AG10803 (cell line): ENCODE measurements at regions not wholly inside any gene's neighbourhood (a gene's known extent, or its start where the extent isn't known, plus 50 kb on each side); places are given as distances from the start of the nearest gene placed in this dataset.

Experiments used
- DNase-seq: peaks from one replicate; pipeline ENCODE4 v3.0.0; 2010; ENCODE audit warnings: low read depth
- H3K4me3 ChIP-seq: 2 replicates; pipeline ENCODE4 v1.5.1; 2011; ENCODE audit warnings: mild to moderate bottlenecking, low read length, control low read depth
- CTCF ChIP-seq: conservative IDR thresholded peaks from 2 replicates; pipeline ENCODE4 v1.5.1; 2011; ENCODE audit warnings: mild to moderate bottlenecking, low read length, control low read depth, inconsistent platforms

DNA sequence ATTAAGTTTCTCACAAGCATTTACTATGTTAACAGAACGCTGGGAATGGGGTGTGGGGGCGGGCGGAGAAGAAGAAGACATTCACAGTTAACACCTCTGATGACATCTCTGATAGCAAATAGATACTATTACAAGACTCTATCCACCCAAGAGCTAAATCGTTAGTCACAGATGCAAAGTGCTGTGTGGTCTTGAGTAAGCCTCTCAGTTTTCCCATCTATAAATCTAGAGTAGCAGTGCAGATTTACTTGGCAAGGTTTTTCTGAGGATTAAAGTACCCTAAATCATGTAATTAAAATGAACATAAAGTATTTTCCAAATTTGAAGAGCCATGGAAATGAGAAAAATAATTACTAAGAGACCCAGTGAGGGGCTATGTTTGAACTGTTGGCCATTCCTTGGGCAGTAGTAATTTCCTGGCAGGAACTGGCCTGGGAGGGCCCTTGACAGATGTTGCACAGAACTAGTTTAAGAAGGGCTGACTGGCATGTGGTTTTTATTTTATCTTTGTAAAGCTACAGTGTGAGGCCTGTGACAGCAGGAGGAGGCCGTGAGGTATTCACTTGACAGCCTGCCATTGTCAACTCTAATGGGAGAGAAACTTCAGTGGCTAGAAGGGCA, 58.7 kb upstream of the APOBEC4 start:
- DNase-seq, result peak; percentile 87
- H3K4me3 ChIP-seq, result no peak overlapping the region
- TF ChIP-seq CTCF, result peak; percentile 33

DNA sequence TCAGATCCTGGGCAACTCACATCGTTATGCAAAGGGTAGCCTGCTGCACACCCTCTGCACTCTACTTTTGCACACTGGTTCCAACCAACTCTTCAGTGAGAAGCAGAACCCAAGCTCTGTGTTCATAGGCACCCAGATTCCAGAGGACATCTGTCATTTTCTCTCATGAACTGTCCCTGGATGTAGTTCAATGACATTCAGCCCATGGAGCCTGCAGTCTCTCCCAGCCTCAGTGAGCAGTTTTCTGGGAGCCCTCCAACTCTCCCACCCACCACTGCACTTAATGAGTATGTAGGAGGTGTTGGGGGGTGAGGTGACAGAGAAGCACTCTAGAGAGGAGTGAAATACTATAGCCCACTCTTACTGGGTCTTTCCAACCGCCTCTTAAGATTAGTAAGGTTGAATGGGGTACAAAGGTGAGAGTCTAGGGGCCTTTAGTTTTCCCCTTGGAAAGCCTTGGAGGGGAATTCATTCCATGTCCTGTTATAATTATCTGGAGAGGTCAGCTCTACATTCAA, 58.1 kb upstream of the APOBEC4 start:
- no peak overlapping the region for H3K4me3 ChIP-seq
- no peak for TF ChIP-seq CTCF
- DNase-seq, result no peak

DNA sequence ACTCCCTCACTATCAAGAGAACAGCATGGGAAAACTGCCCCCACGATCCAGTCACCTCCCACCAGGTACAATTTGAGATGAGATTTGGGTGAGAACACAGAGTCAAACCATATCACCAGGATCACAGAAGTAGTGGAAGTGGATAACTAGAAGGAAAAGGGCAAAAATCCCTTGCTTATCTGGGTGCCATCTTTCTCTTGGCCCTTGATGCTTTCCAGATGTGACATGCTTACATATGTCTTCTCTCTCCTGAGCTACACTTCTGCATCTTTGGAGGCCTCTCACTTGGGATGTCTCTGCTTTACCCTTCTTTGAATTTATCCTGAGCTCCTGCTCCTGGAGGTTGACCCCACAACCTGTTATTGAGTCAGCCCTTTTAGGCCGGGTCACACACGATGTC, 57.6 kb upstream of the APOBEC4 start:
- TF ChIP-seq CTCF, result no peak
- no peak overlapping the region for H3K4me3 ChIP-seq
- no peak for DNase-seq

GRCh38 chr1:183710333-183710732, 57.2 kb upstream of the APOBEC4 start:
- no peak overlapping the region for H3K4me3 ChIP-seq
- DNase-seq, result no peak
- TF ChIP-seq CTCF, result no peak

DNA sequence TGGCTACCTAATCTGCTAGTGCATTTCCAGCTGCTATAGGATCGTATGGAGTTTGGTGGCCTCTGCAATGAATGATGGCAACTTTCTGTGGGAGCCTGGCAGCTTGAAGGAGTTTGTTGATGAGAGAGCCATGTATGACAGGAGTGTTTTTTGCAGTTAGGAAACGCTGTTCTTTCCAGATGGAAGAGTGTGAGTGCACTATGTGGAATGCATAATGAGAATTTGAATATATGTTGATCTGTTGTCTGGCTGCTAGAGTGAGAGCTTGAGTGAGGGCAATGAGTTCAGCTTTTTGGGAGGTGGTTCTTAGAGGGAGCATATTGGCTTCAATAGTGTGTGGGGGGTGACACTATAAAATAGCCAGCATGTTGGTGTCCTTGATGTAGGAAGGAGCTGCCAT, 51.0 kb upstream of the APOBEC4 start:
- H3K4me3 ChIP-seq, result no peak overlapping the region
- TF ChIP-seq CTCF, result no peak
- no peak for DNase-seq
